DMS79 treated with DMSO at 0.1 percent for 48 hours (cell line): ENCODE measurements at regions not wholly inside any gene's neighbourhood (a gene's known extent, or its start where the extent isn't known, plus 50 kb on each side); places are given as distances from the start of the nearest gene placed in this dataset.
"Not testable (repeated sequence)": the region's sequence is repeated elsewhere in the genome, so short reads cannot be mapped to it uniquely, and the experiment has no call there.

Experiments
- DNase-seq: peaks from one replicate; lab custom pipeline; 2025; lab: John Stamatoyannopoulos, UW

DNA sequence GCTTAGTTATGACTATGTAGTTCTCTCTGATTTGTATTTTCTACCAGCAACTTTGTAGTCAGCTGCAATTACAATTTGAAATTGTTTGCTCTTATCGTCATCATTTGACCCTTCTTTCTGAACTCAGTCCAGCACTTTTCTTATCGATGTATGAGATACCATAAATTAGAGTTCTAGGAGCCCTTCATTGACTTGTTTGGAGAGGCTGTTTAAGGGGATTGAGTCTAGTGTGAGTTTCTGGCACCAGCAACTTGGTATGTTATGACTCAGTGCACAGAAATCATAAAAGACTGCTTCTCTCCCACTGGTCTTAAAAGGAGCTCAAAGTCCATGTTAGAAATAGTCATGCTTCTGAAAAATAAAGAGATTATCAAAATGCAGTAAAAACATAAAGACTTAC is 190.3 kb downstream of the TENT5A start:
- no peak for DNase-seq

DNA sequence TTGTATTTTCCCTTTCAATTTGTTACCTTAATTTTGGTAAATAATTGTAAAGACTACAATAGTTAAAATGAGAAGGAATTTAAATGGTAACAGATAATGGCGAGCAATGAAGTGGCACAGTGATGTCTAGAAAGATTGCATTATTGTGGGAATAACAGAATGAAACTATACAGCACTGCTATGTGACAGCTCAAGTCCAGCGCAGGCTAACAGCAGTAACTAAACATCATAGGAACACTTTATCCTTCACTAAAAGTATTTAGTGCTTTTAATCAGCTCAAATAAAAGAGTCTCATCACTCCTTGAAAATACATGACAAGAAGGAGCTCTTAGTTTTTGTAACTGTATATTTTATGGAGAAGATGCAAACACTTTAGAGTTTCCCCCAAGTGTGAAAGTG is 190.8 kb downstream of the TENT5A start:
- DNase-seq = no peak

GRCh38 chr6:81561071-81561564 is 191.4 kb downstream of the TENT5A start:
- DNase-seq = no peak

DNA sequence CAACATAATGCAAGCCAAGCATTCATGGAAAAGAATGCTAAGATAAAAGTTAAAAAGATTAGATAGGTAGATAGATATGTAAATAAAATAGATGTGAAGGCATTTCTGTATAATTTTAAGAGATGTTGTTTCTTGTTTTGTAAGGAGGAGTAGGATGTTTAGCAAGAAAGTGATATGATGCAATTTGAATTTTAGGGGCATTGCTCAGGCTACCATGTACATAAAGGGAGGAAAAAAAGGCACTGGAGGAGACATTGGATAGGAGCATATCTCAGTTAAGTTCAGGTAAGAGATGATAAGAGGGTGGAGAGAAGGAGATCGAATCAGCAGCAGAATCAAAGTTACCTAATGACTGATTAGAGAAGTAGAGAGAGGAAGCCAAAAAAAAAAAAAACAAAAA is 194.7 kb downstream of the TENT5A start:
- DNase-seq = no peak

DNA sequence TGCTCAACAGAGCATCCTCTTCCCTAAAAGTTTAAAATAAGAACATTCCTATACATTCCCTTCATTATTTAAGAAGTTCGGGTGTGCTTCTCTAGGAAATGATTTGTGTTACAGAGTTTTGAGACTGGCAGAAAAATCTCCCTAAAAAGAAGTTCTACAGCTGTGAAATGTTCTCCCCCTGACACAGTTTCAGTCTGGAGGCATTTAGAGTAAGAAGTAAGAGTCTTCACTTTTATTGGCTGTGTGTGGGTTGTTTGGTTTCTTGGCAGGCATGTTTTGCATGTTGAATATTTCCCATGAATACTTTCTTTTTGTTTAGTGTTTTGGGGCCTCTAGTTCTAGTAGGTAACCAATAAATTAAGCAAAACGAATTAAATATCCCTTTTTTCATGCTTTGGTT is 195.9 kb downstream of the TENT5A start:
- no peak for DNase-seq

- no peak for DNase-seq
Measured at GRCh38 chr6:81553216-81553615, 199.3 kb downstream of the TENT5A start.

- DNase-seq = no peak
Measured at GRCh38 chr6:81552644-81553043, 199.8 kb downstream of the TENT5A start.

GRCh38 chr6:81547149-81547548 is 205.3 kb downstream of the TENT5A start:
- no peak for DNase-seq

DNA sequence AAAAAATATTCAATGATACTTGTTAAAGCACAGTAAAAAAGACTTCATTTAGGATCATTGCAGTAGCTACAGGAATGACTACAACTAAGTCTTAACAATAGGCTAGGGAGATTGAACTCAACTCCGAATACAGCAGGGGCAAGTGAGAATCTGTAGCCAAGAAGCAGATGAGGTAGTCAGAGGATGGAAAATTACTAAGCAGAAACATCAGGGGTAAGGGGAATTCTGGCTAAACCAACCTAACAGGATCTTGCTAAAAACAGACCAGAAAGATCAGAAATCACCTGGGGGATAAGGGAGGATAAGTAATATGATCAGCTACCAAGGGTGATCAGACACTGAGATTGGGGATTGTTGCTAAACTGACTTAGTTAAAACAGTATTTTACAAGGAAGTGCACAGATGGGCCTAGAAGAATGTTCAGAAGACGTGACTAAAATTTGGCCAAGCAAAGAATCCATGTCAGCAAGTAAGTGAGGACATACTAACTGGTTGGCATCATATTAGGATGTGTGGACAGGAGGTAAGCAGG is 217.5 kb downstream of the TENT5A start:
- DNase-seq = no peak

DNA sequence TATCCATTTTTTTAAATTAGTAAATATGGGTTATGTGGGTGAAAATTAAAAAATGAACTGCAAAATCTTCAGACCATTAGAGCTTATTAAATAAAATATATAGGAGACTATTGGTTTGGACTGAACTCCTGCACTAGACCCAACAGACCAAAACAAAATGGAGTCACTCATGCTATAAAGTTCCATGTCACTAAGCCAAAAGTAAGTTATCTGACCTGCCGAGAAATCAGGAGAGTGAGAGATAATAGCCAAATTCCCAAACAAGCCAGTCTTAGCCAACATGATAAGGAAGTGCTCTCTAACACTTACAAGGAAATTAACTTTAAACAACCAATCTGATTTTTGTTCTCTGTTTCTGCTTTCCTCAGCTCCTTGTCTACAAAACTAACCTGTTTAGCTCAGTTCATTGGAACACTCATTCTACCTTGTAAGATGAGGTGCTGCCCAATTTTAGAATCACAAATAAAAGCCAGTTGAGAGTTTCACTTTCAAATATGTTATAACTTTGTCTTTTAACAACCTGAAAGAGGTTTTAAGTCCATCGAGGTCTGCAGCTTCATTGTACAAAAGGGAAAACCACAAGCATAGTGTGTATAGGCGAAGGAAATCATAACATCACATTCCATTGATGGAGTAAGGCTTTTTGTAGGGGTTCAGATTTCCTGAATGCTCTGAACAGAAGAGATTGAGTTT is 220.5 kb downstream of the TENT5A start:
- DNase-seq = no peak

DNA sequence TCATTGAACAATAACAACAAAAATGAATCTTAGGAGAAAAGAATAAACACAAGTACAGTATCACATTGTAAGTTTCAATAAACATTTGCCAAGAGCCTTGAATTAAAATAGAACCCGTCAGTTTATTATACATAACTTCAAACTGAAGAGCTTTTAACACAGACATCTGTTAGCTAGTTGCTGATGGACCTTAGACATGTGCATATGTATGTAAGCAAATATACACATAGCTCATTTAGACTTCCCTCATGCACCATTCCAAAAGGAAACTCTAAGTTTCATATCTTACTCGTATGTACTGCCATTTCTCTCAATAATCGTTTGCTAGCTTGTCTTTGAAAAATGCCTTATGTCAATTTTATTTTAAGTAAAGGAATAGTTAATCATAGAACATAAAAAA is 235.0 kb downstream of the TENT5A start:
- DNase-seq = no peak

DNA sequence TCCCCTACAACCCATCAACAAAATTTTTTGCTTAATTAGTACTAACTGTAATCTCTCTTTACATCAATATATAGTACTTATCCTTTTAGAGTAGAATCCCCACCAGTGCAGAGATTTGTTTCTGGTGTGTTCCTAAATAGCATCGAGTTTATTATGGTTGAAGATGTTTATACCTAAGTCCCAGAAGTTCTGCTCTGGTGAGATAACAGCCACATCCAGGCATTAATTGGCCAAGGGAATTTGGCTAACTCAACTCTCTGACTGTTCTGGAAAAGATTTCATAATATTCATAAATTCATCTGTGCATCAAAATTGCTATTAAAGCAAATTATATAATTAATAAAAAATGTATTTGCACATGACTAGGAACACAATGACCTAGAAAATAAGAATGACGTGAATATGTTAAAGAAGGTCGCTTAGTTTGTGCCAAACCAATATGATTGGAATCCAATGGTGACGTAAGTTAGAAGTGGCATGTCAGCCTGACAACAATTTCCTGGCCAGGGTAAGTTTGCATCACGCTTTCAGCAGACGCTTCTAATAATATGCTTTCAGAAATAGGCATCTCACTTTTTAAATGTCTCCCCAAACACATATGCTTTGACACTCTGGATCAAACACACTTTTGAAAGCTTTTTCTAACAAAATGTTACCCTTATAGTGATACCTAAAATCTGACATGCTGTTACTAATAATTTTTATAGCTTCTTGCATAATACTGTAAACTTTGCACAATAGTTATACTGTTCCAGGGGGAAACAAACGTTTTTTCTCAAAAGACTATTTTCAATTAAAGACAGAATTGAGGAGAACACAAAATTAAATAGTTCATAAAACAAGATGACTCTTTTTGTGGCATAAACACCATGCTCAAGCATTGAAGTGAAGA is 236.7 kb downstream of the TENT5A start:
- DNase-seq = no peak

DNA sequence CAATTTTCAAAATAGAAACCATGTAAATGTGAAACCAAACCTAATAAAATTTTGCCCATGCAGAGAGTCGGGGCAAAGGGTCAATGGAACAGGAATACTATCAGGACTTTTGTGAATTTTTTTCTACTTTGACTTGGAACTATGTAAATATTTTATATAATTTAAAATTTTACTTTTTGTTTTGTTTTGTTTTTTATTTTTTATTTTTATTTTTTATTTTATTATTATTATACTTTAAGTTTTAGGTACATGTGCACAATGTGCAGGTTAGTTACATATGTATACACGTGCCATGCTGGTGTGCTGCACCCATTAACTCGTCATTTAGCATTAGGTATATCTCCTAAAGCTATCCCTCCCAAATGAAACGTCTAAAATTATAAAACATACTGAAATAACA is 238.3 kb downstream of the TENT5A start:
- DNase-seq = not testable (repeated sequence)

GRCh38 chr6:81511423-81511822 is 241.1 kb downstream of the TENT5A start:
- DNase-seq = no peak

DNA sequence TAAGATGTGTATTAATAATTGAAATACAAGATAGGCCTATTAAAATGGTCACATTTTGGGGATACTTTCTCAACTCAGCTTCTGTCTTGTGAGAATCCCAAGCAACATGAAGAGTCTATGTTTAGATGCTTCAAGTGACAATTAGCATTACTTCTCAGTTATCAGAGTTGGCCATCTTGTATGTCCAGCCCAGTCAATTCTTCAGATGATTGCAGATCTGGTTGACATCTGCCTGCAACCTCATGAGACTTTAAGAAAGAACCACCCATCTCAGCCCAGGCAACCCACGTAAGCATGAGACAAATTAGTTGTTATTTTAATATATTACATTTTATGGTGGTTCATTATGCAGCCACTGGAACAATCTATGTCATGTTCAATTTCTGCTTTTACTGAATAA is 256.5 kb downstream of the TENT5A start:
- no peak for DNase-seq

DNA sequence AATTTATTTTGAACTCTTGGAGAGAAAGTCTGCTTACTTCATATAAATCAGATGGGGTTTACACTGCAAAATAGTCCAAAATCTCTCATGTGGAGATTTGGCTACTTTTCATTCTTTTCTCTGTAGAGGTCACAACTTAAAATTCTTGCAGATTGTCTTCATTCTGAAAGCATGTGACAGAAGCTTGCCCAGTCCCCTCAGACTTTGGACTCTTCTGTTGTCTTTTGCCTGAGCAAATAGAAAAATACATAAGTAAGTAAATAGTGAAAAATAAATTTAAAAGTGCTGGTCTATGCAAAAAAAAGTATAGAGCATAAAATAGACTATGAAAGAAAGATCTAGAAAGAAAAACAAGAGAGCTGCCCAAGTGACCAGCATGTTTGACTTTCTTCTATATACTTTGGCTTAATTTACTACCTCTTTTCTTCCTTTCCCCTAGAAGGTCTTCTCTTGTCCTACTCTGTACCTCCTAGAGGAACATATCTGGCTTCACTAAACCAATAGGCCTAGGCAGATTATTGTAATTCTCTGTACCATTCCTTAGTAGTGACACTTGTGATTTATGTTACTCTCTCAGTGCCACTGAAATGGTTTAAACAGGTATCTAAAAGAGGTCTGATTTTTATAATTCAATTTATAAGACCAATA is 260.9 kb downstream of the TENT5A start:
- DNase-seq = no peak

- DNase-seq = no peak
Measured at GRCh38 chr6:81487489-81487888, 265.0 kb downstream of the TENT5A start.

DNA sequence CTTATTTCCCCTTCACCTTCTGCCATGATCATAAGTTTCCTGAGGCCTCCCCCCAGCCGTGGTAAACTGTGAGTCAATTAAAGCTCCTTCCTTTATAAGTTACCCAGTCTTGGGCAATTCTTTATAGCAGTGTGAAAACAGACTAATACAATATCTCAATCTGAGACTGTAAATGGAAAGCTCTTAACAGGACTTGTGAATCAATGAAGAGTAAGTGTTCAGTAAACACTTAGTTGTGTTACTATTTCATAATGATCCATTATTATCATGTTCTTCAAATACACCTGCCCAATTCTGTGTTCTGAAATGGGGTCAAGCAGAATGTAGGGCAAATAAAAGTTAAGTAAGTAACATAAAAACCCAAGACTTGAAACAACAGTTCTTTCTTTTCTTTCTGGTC is 266.2 kb downstream of the TENT5A start:
- no peak for DNase-seq

- DNase-seq = no peak
Measured at GRCh38 chr6:81485395-81485794, 267.1 kb downstream of the TENT5A start.

GRCh38 chr6:81484251-81484650 is 268.2 kb downstream of the TENT5A start:
- no peak for DNase-seq

DNA sequence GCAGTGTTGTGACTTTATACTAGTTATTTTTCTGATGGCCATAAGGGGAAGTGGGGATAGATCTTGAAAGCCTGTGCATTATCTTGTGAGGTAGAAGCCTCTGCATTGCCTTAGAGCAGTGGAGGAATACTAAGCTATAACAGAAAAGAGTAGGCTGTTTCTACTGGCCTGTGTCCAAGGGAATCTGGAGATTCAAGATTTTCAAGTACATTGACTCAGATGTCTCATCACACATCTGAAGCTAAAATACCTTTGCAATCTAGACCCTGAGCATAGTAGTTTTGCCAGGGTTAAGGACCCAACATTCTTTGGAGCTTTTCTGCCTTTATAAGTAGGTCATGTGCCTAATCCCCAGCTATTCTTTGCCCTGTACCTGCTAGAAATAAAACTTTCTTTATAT is 272.3 kb downstream of the TENT5A start:
- no peak for DNase-seq

GRCh38 chr6:81476881-81477280 is 275.6 kb downstream of the TENT5A start:
- no peak for DNase-seq

DNA sequence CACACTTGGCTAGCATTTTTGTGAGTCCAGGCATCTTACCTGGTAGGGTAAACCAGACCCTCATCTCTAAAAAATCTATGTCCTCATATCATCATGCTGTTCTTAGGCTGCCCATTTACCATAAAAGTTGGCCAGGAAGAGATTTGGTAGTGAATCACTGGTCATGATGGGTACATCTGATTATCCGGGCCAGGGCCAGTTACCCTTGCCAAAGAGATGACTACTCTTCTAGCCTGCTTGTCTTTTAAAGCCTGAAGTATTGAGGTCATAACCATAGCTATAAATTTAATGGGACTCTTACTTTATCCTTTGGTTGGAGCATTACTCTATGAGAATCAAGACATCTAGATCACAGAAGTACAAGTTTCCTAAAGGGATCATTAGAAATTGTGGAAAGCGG is 276.8 kb downstream of the TENT5A start:
- DNase-seq = no peak
